GM21423 (cell line): ENCODE measurements at regions not wholly inside any gene's neighbourhood (a gene's known extent, or its start where the extent isn't known, plus 50 kb on each side); places are given as distances from the start of the nearest gene placed in this dataset.
"Not testable (repeated sequence)": the region's sequence is repeated elsewhere in the genome, so short reads cannot be mapped to it uniquely, and the experiment has no call there.

Source experiments
- ATAC-seq: cut with Tn5 transposase; IDR thresholded peaks from one replicate; pipeline ENCODE4 v1.9.1; 2021; ENCODE audit warnings: mild to moderate bottlenecking, moderate library complexity; ENCODE audit not compliant: unreplicated experiment

- ATAC-seq = no peak
These were observed 364.2 kb upstream of the CNTN3 start for GRCh38 chr3:74978684-74979083.

- not testable (repeated sequence) for ATAC-seq
These were observed 370.8 kb upstream of the CNTN3 start for GRCh38 chr3:74985028-74985904.

- ATAC-seq = no peak
These were observed 373.6 kb upstream of the CNTN3 start for GRCh38 chr3:74988095-74988494.

- ATAC-seq = no peak
These were observed 378.4 kb upstream of the CNTN3 start for GRCh38 chr3:74992898-74993297.

- ATAC-seq = no peak
These were observed 386.9 kb upstream of the CNTN3 start for GRCh38 chr3:75001330-75001729.

- no peak for ATAC-seq
These were observed 398.4 kb upstream of the CNTN3 start for GRCh38 chr3:75012791-75013331.

DNA sequence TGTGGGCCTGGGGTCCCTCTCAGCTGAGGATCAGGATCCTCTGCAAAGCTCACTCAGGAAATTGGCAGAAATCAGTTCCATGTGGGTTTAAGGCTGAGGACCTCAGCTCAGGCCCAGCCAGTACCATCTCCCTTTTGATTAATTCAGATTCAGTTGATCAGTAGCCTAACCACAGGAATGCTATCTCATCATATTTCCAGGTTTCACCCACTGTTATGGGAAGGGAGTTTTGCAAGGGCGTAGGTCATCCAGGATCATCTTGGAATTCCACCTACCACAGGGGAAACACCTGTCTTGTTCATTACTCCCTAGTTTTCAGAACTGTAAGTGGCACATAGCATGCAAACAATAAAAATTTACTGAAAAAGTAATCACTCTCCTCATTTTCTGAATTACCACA lies 399.5 kb upstream of the CNTN3 start:
- no peak for ATAC-seq

DNA sequence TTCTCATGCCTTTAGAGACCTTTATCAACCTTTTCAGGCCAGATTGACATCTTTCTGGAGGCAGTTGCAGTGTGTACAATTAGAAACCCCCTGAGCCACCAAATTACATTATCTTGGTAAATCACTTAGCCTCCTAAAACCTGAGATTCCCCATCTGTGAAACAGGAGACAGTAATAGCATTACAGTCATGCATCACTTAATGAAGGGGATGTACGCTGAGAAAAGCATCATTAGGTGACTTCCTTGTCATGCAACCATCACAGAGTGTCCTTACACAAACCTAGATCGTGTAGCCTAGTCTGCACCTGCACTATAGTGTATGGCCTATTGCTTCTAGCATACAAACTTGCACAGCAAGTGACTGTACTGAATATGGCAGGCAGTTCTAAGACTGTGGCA lies 400.8 kb upstream of the CNTN3 start:
- no peak for ATAC-seq

DNA sequence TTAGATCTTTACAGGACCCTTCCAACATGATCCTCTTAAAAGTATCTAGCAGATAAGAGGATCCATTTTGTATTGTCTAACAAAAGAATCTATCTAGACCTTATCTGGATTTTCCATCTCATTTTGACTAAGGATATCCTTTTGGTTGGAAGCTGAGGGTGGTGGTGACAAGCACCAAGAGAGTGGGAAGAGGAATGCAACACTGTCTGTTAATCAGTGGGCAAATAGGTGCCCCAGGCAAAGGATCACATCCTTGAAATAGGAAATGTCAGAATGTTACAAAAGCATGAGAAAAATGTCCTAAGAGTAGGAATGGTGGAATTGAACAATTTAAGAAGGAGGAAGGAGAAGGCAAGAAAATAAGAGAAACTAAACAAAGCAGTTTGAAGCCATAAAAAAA lies 420.7 kb upstream of the CNTN3 start:
- ATAC-seq = no peak

DNA sequence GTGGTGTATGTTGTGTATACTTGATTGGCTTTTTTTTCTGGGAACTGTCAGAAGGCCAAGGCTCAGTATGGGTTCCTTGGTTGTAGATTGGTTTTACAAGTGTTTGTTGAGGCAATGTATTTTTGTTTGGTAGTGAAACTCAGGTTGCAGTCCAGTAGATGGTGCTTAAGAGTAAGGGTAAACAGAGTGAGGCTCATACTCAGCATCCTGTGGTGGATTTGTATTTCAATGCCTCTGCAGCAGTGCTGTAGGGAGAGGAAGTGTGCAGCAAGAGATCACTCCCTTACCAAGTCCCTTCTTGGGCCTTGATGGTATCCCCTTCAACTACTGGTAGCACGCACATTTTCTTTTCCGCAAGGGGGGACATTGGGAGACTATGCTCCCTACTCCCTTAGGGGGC lies 428.5 kb upstream of the CNTN3 start:
- no peak for ATAC-seq

DNA sequence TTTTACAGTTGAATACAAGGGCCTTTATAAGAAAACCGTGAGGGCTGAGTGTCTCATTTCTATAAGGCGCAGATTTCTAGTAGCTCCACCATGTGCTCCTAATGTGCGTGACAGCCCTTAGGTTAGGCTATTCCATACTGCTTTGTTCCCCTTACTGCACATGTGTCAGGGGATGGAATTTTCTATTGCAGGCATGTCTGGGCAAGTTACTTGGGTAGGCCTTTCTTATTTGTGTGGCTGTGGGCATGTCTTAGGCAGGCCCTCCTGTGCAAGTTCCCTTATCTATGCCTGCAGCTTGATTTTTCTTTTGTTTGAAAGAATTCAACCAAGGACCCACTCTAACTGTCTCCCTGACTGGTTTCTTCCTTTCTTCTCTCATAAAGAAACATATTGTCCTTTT lies 434.2 kb upstream of the CNTN3 start:
- ATAC-seq = no peak

DNA sequence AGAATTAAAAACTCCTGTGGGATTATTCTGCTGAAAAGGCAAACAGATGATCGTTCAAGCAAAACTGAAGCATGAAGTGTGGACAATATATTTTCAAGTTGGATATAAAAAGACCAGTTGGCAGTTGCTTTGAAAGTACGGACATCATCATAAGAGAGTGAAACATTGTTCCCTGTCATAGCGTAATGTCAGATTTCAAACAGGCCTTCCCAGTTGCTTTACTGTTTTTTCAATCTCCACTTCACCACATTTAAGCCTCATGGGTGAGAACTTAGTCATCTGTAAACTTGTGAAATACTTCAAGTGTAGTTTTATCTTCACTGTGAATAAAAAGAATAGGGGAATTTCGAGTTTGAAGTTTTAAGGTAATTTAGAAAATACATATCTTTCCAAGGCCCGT lies 435.1 kb upstream of the CNTN3 start:
- no peak for ATAC-seq

DNA sequence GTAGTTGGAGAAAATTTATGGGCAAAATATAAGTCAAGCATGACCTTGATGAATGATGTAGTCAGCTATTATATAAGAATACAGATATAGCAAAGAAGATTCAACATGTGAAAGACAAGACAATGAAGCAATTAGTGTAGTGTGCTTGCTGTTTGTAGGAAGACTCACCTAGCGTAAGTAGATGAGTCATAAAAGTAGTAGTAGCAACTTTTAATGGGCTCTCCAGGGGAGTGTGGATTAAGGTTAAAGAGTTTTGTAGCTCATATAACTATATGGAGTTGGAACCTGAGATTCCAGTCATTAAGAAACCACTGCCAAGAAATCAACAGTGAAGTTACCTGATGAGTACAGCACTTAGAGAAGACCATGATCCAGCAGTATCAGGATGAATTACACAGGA lies 444.7 kb upstream of the CNTN3 start:
- ATAC-seq = no peak

DNA sequence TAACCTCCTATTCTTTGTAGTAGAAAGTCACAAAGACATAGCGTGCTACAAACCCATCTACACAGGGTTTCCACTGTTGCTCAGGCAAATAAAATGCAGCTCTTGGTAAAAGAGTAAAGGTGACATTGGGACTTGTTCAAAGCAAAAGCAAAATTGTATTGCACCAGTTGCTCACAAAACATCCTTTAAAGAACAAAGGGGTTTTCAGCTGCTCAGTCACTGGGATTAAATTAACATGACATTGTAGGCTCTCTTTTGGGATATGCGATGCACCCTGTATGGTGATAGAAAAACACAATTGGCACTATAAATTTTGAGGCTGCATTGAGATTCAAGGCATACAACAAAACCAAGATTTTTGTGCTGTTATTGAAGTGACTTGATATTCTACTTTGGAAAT lies 447.3 kb upstream of the CNTN3 start:
- ATAC-seq = no peak

- ATAC-seq = no peak
These were observed 460.7 kb upstream of the CNTN3 start for GRCh38 chr3:75075158-75075557.

GRCh38 chr3:75076481-75076880 lies 462.0 kb upstream of the CNTN3 start:
- ATAC-seq = no peak

DNA sequence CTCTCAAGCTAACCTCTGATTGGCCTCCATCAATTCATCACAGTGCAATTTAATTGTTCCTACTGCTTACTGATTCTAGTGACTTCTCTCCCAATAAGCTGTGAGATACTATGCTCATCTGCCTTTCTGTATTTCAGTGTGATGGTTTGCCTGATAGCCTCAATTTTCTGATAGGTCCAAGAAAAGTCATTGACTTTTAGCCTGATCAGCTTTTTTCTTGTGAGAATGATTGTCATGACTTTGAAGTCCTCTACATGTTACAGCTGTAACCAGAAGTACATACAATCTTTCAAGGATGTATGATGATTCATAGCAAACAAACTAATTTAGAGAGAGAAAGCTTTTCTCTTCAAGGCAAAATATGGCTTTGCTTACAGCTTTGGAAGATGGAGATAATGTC lies 463.8 kb upstream of the CNTN3 start:
- ATAC-seq = no peak

DNA sequence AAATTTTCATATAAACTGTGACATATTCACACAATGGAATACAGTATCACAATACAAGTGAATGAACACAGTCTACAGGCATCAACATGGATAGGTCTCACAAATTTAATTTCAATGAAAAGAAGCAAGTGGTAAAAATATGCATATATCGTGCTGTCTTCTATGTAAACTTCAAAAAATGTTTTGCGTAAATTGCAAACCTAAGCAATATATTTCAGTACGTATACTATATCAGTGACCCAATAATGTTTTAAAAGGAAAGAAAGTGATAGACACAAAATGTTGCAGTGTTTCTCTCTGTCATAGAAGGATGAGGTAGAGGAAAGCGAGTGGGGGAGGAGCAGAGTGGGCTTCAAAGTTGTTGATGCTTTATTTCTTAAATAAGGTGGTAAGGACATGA lies 468.4 kb upstream of the CNTN3 start:
- ATAC-seq = no peak

GRCh38 chr3:75089841-75090240 lies 475.4 kb upstream of the CNTN3 start:
- ATAC-seq = no peak

DNA sequence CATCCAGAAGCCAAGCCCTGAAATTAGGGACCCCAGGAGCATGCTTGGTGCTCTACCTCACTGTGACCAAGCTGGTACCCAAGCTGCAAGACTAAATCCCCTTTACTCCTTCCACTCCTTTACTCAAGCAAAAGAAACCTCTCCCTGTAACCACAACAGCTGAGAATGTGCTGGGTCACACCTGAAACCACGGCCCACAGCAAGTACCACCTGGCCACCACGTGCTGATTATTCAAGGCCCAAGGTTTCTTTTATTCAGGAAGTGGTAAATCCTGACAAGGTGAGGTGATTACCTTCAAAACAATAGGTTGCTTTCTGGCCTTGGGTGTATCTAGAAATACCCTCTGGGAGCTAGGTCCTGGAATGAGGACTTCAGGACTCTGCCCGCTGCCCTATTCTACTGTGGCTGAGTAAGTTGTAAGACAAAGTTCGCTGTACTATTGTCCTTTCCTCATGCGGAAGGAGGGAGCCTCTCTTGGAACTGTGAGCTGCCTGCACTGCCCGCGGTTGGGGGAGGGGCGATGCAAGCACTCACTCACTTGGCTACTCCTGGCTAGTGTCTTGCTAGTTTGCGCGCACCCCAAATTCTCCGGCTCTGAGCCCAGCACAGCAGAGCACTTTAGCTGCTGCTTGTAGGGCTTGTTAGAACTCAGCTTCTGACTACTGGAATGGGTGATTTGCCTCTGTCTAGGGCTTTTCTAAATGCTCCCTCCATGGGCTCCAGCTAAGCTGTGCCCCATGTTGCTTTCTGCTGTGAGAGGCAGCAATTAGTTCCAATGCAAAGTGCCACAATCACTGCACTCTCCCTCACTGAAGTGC lies 487.1 kb upstream of the CNTN3 start:
- ATAC-seq = no peak

DNA sequence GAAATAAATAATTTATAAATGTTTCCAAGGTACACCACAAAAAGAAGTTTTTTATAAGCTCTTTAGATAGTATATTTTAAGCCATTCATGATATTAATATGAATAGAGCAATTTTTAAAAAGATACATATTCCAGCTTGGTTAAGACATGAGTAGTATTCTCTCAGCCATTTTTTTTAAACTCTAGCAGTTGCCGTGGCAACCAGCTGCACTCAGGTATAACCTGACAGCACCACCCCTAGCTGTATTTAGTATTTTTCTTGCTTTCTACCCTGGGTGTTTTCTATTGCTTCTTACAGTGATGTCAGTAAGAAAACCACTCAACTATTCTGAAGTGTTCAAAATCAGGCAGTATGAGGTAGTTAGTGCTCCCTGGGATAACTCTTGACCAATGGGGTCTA lies 496.3 kb upstream of the CNTN3 start:
- ATAC-seq = no peak

- no peak for ATAC-seq
These were observed 501.2 kb upstream of the CNTN3 start for GRCh38 chr3:75115695-75116094.
